ENCODE measurements at regions not wholly inside any gene's neighbourhood (a gene's known extent, or its start where the extent isn't known, plus 50 kb on each side); places are given as distances from the start of the nearest gene placed in this dataset.

- TF ChIP-seq POLR2A (IDR thresholded peaks at IDR 0.05; ENCODE audit: extremely low read depth, insufficient read length) (no peak), CTCF (IDR thresholded peaks at IDR 0.05; ENCODE audit: low read depth, low read length) (no peak)
Observed at GRCh38 chr7:81533426-81533825, 236.4 kb downstream of the HGF start.
